HG03108 (cell line): ENCODE measurements at regions not wholly inside any gene's neighbourhood (a gene's known extent, or its start where the extent isn't known, plus 50 kb on each side); places are given as distances from the start of the nearest gene placed in this dataset.
"Not testable (repeated sequence)": the region's sequence is repeated elsewhere in the genome, so short reads cannot be mapped to it uniquely, and the experiment has no call there.

Experiments used
- ATAC-seq: cut with Tn5 transposase; IDR thresholded peaks from one replicate; pipeline ENCODE4 v1.9.1; 2021; ENCODE audit warnings: moderate library complexity; ENCODE audit not compliant: unreplicated experiment

GRCh38 chr7:13265271-13265670, 577.8 kb downstream of the ARL4A start:
- ATAC-seq: no peak

DNA sequence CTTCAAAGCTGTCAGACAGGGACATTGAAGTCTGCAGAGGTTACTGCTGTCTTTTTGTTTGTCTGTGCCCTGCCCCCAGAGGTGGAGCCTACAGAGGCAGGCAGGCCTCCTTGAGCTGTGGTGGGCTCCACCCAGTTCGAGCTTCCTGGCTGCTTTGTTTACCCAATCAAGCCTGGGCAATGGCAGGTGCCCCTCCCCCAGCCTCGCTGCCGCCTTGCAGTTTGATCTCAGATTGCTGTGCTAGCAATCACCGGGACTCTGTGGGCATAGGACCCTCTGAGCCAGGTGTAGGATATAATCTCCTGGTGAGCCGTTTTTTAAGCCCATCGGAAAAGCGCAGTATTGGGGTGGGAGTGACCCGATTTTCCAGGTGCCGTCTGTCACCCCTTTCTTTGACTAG, 586.8 kb downstream of the ARL4A start:
- ATAC-seq: not testable (repeated sequence)

DNA sequence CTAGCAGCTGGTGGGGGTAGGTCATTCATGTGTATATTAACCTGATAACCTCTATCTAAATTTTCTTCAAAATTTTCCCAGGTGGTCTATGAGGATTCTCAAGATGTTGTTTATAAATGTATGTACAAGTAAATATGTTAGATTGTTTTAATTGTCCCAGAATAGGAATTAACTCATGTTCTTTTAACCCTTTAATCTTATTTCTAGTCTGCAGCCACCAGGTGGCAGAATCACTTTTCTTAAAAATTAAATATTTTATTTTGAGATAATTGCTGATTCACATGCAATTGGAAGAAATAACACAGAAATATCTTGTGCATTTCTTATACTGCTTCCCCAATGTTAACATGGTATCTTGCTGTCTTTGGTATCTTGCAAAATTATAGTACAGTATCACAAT, 589.5 kb downstream of the ARL4A start:
- no peak for ATAC-seq

GRCh38 chr7:13278020-13278419, 590.6 kb downstream of the ARL4A start:
- no peak for ATAC-seq

DNA sequence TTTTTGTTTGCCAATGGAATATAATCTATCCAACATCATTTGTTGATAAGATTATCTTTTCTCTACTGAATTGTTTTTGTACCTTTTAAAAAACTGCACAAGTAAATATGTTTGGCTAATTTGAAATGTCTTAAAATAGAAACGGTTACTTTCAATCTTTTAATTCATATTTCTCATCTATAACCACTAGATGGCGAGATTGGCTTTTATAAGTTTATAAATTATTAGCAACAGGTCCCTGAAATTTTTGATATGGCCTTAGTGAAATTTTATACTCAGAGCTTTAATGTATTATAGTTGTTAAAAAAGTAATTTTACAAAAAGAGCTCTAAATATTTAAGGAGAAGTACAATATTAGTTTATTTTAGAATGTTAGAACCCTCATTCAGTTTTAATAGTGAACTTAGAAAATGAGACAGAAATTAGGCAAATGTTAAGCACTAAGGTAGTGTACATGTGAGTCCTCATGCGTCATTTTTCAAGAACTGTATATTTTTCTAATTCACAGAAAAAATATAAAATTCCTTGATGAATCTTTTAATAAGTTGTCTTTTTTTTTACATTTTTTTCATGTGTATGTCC, 592.5 kb downstream of the ARL4A start:
- ATAC-seq: no peak

DNA sequence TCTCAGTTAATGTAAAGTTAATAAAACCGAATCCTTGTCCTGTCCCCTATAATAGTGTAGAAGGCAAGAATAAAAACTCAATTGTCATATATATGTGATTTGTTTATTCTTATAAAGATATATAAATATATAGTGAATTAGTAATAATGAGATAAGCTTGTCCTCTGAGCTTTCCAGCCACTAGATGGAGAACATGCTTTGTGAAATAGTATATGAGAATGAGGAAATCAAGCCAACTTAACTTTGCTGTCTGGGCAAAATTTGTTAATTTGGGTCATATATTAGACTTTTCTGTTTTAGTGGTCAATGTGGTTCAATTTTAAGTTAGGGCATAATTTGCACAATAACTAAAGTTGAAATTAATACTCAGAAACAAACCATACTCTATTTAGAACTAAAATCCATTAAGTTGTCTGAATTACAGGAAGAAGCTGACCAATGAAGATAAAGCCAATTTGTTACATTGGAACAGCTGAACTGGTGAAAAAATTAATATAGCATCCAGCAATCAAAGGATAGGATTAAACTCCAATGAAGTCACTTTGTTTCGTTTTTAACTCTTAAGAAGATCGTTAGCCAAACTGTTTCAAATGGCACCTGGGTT, 595.0 kb downstream of the ARL4A start:
- ATAC-seq: no peak

DNA sequence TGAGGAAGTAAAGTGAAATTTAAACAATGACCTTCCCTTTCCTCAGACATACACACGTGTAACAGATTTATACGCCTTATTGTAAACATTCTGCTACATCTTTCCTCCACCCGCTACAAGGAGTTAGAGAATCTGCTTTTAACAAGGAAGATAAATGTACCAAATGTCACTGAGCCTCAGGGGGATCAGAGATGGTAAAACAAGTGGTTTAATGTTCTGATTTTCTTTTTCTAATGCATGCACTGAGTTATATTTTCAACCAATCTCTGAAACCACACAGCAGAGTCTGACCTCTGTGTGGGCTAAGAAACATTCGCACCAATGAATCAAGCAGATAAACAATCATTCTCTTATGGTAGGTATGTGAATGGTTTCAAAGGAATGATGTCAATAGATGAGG, 599.5 kb downstream of the ARL4A start:
- ATAC-seq: no peak

- no peak for ATAC-seq
Measured at GRCh38 chr7:13288516-13288915, 601.1 kb downstream of the ARL4A start.

DNA sequence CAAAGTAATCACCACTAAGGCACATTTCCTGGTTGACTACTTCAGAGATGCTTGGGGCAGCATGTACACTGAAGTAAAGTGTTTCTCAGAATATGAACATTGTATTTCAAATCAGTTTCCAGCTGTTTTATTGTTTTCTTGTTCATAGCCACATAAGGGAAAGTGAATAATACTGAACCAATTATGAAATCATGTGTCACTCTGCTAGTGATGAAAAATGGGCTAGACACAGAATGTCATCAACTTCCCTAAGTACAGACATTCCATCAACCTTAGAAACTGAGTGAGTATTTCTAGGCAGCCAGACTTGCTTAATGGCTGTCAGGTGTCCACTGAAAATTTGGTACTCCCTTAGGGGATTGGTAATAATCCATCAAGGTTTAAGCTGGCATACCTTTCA, 603.5 kb downstream of the ARL4A start:
- ATAC-seq: no peak

GRCh38 chr7:13293264-13294002, 606.0 kb downstream of the ARL4A start:
- ATAC-seq: no peak

GRCh38 chr7:13307040-13307439, 619.6 kb downstream of the ARL4A start:
- ATAC-seq: no peak

DNA sequence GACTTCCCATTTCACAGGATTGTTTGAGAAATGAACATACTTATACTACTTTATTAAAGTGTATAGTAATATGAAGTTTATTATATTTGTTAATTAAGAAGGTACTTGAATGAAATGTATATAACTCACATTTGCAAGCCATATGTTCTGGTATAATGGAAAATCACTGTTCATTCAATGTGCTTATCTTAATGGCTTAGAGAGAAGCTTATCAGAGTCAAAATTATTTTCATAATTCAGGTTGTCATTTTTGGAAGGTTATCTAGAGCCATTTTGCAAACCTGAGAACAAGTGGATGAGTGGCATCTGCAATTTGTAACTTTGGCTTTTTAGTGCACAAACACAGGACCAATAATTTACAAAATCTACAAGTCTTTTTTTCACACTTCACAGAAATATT, 621.0 kb downstream of the ARL4A start:
- ATAC-seq: no peak

- ATAC-seq: no peak
Measured at GRCh38 chr7:13309535-13309934, 622.1 kb downstream of the ARL4A start.

- ATAC-seq: no peak
Measured at GRCh38 chr7:13312307-13312706, 624.9 kb downstream of the ARL4A start.

DNA sequence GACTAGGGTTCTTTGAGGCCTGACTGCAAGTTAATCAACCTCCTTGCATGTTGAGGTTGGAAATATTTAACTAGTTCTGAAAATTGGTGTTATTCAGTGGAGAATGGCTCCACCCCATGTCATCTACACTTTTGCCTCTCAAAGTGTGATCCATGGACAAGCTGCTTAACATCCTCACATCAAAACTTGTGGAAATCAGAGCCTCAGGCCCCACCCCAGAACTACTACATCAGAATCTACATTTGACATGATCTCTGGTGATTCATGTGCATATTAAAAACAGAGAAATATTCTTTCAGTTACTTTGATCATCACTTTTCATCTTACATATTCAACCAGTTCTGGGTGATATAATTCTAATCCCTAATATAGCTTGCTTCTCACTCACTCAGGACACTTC, 632.9 kb downstream of the ARL4A start:
- ATAC-seq: no peak

DNA sequence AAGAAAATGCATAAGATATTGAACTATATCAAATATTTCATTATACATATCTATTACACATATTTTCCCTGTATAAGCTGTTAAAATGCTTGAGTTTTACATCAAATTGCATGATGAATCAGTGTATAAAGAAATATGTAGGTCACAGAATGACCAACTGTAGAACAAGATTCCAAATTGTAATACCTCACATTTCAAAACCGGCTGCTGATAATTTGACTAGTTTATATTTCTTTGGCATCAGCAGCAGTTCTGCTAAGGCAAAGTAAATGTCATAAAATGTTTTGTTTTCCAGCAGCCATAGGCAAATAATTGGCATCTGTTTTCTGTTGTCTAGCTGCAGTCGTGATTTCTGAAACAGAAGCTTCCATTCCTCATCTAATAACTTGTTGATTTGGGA, 633.9 kb downstream of the ARL4A start:
- ATAC-seq: no peak

DNA sequence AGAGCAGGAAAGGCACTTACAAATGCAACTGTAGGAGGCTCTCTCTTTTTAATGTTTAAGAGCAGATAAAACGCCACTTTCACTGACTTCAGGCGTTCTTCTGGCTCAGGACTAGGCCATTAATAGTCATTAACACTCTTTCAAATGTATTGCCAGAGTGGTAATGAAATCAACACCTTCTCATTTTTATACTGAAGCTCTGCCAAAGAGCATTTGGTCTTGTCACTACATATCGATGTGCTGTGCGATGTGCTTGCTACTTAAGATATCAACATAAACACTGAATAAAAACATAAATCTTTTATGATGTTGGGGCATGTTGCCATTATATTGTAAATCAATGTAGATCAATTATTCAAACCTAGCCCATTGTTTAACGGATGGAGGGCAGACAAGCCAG, 634.7 kb downstream of the ARL4A start:
- ATAC-seq: no peak

GRCh38 chr7:13327669-13328068, 640.2 kb downstream of the ARL4A start:
- ATAC-seq: no peak

DNA sequence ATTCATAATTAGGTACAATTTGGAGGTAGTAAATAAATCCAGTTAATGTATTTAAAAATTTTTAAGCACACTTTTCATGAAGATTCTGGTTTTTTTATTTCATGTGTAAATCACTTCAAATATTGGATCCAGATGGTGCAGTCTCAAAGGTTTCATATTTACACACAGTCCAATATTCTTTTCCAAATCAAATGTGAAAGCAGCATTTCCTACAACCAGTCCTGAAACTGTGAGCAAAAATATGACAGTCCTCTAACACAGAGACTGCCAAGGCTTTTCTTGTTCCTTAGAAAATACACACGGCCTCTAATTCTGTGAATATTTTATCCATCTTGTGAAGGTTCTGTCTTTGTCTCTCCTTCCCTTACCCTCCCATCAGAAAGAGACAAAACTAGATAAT, 645.9 kb downstream of the ARL4A start:
- no peak for ATAC-seq

DNA sequence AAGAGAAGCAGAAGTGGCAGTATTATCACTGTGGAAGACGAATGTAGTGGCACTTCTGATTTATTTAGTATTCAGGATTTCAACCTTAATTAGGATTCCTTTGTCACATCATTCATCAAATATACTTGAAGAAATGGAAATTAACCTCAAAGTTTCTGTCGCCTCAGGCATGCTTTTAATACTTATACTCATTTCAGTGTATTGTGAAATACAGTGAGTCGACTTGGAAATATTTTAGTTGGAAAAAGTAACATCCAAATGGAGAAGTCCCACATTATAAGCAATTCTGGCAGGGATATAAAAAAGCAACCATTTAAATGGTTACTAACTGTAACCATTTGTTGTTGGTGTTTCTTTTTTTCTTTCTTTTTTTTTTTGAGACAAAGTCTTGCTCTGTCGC, 648.8 kb downstream of the ARL4A start:
- no peak for ATAC-seq

- ATAC-seq: no peak
Measured at GRCh38 chr7:13352677-13353076, 636.8 kb downstream of the ETV1 start.

DNA sequence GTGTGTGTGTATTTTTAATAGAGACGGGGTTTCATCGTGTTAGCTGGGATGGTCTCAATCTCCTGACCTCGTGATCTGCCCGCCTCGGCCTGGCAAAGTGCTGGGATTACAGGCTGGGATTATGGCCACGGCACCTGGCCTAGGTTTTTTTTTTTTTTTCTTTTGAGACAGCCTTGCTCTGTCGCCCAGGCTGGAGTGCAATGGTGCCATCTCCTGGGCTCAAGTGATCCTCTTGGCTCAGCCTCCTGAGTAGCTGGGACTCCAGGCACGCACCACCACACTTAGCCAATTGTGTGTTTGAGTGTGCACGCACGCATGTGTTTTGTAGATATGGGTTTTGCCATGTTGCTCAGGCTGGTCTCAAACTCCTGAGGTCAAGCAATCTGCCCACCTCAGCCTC, 629.8 kb downstream of the ETV1 start:
- no peak for ATAC-seq

- ATAC-seq: no peak
Measured at GRCh38 chr7:13386741-13387140, 602.7 kb downstream of the ETV1 start.
